ENCODE measurements at regions not wholly inside any gene's neighbourhood (a gene's known extent, or its start where the extent isn't known, plus 50 kb on each side); places are given as distances from the start of the nearest gene placed in this dataset.

GRCh38 chr5:5995819-5996218, 382.5 kb downstream of the MED10 start:
- TF ChIP-seq, protein P1, sequence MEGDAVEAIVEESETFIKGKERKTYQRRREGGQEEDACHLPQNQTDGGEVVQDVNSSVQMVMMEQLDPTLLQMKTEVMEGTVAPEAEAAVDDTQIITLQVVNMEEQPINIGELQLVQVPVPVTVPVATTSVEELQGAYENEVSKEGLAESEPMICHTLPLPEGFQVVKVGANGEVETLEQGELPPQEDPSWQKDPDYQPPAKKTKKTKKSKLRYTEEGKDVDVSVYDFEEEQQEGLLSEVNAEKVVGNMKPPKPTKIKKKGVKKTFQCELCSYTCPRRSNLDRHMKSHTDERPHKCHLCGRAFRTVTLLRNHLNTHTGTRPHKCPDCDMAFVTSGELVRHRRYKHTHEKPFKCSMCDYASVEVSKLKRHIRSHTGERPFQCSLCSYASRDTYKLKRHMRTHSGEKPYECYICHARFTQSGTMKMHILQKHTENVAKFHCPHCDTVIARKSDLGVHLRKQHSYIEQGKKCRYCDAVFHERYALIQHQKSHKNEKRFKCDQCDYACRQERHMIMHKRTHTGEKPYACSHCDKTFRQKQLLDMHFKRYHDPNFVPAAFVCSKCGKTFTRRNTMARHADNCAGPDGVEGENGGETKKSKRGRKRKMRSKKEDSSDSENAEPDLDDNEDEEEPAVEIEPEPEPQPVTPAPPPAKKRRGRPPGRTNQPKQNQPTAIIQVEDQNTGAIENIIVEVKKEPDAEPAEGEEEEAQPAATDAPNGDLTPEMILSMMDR (IDR thresholded peaks at IDR 0.05; ENCODE audit: poor library complexity, severe bottlenecking), result no peak
- TF ChIP-seq MXI1 (conservative IDR thresholded peaks at IDR 0.05; ENCODE audit: poor library complexity, severe bottlenecking), result no peak
- no peak for TF ChIP-seq TAF1 (IDR thresholded peaks at IDR 0.05; ENCODE audit: low read depth)
- no peak for TF ChIP-seq POLR2AphosphoS5 (IDR thresholded peaks at IDR 0.05)

Measured in neural cell (in vitro differentiated cells).